OCI-LY3 (cell line): ENCODE measurements at regions not wholly inside any gene's neighbourhood (a gene's known extent, or its start where the extent isn't known, plus 50 kb on each side); places are given as distances from the start of the nearest gene placed in this dataset.

Source experiments
- EZH2phosphoT487 ChIP-seq: fragments of 200-600 bp; shearing (Covaris generic); IDR thresholded peaks from 2 replicates; pipeline ENCODE4 v1.6.1; 2018; ENCODE audit warnings: antibody characterized with exemption, mixed run types, low read depth
- TF ChIP-seq, protein P1 (sequence below): fragments of 200-600, 300-600 bp; sonication (generic); IDR thresholded peaks from 2 replicates; pipeline ENCODE4 v1.5.1; 2014; ENCODE audit warnings: antibody characterized with exemption, low read length, low read depth

DNA sequence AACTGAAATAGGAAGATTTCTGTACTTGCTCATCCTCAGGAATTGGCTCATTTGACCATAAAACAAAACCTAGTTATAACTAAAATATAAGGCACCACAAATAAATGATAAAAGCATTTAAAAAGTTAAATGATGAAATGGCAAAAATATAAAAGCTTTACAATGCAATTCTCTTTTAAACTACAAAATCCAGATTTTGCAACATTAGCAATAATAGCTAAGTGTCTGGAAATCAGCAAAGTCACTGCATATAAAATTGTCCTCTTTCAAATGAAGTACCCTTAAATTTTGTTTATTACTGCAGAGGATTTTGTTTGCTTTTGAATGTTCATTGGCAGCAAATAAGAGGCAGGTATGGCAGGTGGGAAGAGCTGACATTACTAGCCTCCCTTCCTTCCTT, 270.4 kb upstream of the RSPO3 start:
- TF ChIP-seq, protein P1, sequence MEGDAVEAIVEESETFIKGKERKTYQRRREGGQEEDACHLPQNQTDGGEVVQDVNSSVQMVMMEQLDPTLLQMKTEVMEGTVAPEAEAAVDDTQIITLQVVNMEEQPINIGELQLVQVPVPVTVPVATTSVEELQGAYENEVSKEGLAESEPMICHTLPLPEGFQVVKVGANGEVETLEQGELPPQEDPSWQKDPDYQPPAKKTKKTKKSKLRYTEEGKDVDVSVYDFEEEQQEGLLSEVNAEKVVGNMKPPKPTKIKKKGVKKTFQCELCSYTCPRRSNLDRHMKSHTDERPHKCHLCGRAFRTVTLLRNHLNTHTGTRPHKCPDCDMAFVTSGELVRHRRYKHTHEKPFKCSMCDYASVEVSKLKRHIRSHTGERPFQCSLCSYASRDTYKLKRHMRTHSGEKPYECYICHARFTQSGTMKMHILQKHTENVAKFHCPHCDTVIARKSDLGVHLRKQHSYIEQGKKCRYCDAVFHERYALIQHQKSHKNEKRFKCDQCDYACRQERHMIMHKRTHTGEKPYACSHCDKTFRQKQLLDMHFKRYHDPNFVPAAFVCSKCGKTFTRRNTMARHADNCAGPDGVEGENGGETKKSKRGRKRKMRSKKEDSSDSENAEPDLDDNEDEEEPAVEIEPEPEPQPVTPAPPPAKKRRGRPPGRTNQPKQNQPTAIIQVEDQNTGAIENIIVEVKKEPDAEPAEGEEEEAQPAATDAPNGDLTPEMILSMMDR: no peak
- no peak for TF ChIP-seq EZH2phosphoT487
